GM12878 (cell line): ENCODE measurements at regions not wholly inside any gene's neighbourhood (a gene's known extent, or its start where the extent isn't known, plus 50 kb on each side); places are given as distances from the start of the nearest gene placed in this dataset.

ENCODE experiments used
- ATAC-seq: fragments of 200-7000 bp; cut with Tn5 transposase; 3 replicates; pipeline ENCODE4 v1.9.1; 2020; ENCODE audit warnings: mild to moderate bottlenecking, moderate library complexity
- BruUV-seq: library from RNA; stranded (reverse); fragments of 400-500 nt; replicated peaks from 2 replicates; lab custom pipeline; 2021; lab: Mats Ljungman, UMichigan
- CTCF ChIA-PET: fragments of 300-600 bp; sonication (Branson Sonifier 250); formaldehyde crosslinking; extraction: SDS; loops from one replicate; lab custom pipeline; 2021; ENCODE audit warnings: inconsistent platforms; lab: Yijun Ruan, JAX
- POLR2A ChIA-PET: fragments of 350-600 bp; formaldehyde crosslinking; extraction: SDS; loops from one replicate; lab custom pipeline; 2021; ENCODE audit warnings: inconsistent platforms; lab: Charles Lee
- RAD21 ChIA-PET: fragments of 300-600 bp; sonication (Branson Sonifier 250); formaldehyde crosslinking; loops from one replicate; lab custom pipeline; 2023; ENCODE audit warnings: antibody characterized with exemption; ENCODE audit not compliant: unreplicated experiment; lab: Charles Lee
- SMC1A ChIA-PET: fragments of 300-600 bp; sonication (Branson Sonifier 250); formaldehyde crosslinking; loops from one replicate; lab custom pipeline; 2023; ENCODE audit not compliant: unreplicated experiment, uncharacterized antibody; lab: Charles Lee
- DNase-seq: peaks from one replicate; pipeline ENCODE4 v3.0.0-alpha.2; 2011; ENCODE audit warnings: low read depth, low spot score
- FAIRE-seq: peaks from 3 replicates; lab custom pipeline; 2011; peaks lifted over from hg19 to GRCh38; lab: Jason Lieb, UNC
- H2AFZ ChIP-seq: 2 replicates; pipeline ENCODE4 v1.6.0; 2011; ENCODE audit warnings: low read depth, low read length, control low read depth; ENCODE audit not compliant: control insufficient read depth
- H3K27ac ChIP-seq: 2 replicates; pipeline ENCODE4 v1.5.1; 2011; ENCODE audit warnings: control low read depth; ENCODE audit not compliant: control insufficient read depth, insufficient read depth
- H3K27me3 ChIP-seq, 2 experiments: replicated peaks in 1 of 2; 2 replicates each; pipeline versions ENCODE4 v1.6.0 to v1.6.1; 2011; ENCODE audit warnings: low read length in 1 of 2; ENCODE audit not compliant: control insufficient read depth in 2 of 2, insufficient read depth in 2 of 2
- H3K36me3 ChIP-seq, 2 experiments: 2 replicates each; pipeline ENCODE4 v1.5.1; 2011; ENCODE audit warnings: low read length in 1 of 2; ENCODE audit not compliant: control insufficient read depth in 2 of 2, insufficient read depth in 2 of 2
- H3K4me1 ChIP-seq: 2 replicates; pipeline ENCODE4 v1.6.1; 2011; ENCODE audit warnings: mild to moderate bottlenecking, low read length, moderate library complexity, mixed read lengths; ENCODE audit not compliant: control insufficient read depth, insufficient read depth
- H3K4me2 ChIP-seq: 2 replicates; pipeline ENCODE4 v1.6.0; 2011; ENCODE audit warnings: control low read depth; ENCODE audit not compliant: control insufficient read depth, insufficient read depth
- H3K4me3 ChIP-seq: fragments of 200-600 bp; sonication (generic); 2 replicates; pipeline ENCODE4 v1.5.1; 2016
- H3K79me2 ChIP-seq: 2 replicates; pipeline ENCODE4 v1.6.0; 2011; ENCODE audit warnings: low read length; ENCODE audit not compliant: control insufficient read depth, insufficient read depth
- H3K9ac ChIP-seq: 2 replicates; pipeline ENCODE4 v1.8.0; 2011; ENCODE audit warnings: low read length, control low read depth, mixed read lengths; ENCODE audit not compliant: control insufficient read depth, insufficient read depth
- H3K9me3 ChIP-seq: replicated peaks from 3 replicates; pipeline ENCODE4 v1.5.1; 2011; ENCODE audit warnings: mild to moderate bottlenecking, low read length; ENCODE audit not compliant: control insufficient read depth, insufficient read depth
- H4K20me1 ChIP-seq: 2 replicates; pipeline ENCODE4 v1.6.0; 2011; ENCODE audit not compliant: control insufficient read depth, insufficient read depth
- BCL3 ChIP-seq: IDR thresholded peaks from 2 replicates; pipeline ENCODE4 v1.6.1; 2011; ENCODE audit warnings: borderline replicate concordance, low read depth, mild to moderate bottlenecking, moderate library complexity, low read length; ENCODE audit not compliant: insufficient read depth, poor library complexity, severe bottlenecking
- CBFB ChIP-seq: IDR thresholded peaks from 2 replicates; pipeline ENCODE4 v1.6.1; 2016; ENCODE audit warnings: antibody characterized with exemption, low read depth
- CTCF ChIP-seq, 3 experiments: IDR thresholded peaks in 2 of 3; conservative IDR thresholded peaks in 1 of 3; 2 replicates each; pipeline ENCODE4 v1.5.1; 2011; ENCODE audit warnings: low read depth in 3 of 3, low read length in 3 of 3, mild to moderate bottlenecking in 3 of 3, control low read depth in 2 of 3, moderate library complexity in 2 of 3, inconsistent platforms in 1 of 3, mixed read lengths in 1 of 3; ENCODE audit not compliant: control insufficient read depth in 2 of 3, insufficient read depth in 1 of 3; ENCODE audit errors: extremely low read depth in 1 of 3
- CUX1 ChIP-seq: IDR thresholded peaks from 2 replicates; pipeline ENCODE4 v1.6.1; 2012; ENCODE audit warnings: improper control_type of control experiment, low read depth, low read length; ENCODE audit not compliant: insufficient replicate concordance
- FOXM1 ChIP-seq: IDR thresholded peaks from 2 replicates; pipeline ENCODE4 v1.6.1; 2012; ENCODE audit warnings: low read depth, mild to moderate bottlenecking, inconsistent platforms, low read length, moderate library complexity
- HDAC2 ChIP-seq: fragments of 200-600 bp; sonication (generic); IDR thresholded peaks from 2 replicates; pipeline ENCODE4 v1.6.1; 2017
- NR2F1 ChIP-seq: fragments of 450-650 bp; conservative IDR thresholded peaks from 2 replicates; pipeline ENCODE4 v1.6.1; 2017; ENCODE audit warnings: mild to moderate bottlenecking
- PAX8 ChIP-seq: fragments of 450-650 bp; IDR thresholded peaks from 2 replicates; pipeline ENCODE4 v1.6.1; 2017; ENCODE audit warnings: mild to moderate bottlenecking, moderate library complexity
- PKNOX1 ChIP-seq: fragments of 450-650 bp; IDR thresholded peaks from 2 replicates; pipeline ENCODE4 v1.6.1; 2016; ENCODE audit warnings: mild to moderate bottlenecking
- POU2F2 ChIP-seq: IDR thresholded peaks from 3 replicates; pipeline ENCODE4 v1.6.1; 2011; ENCODE audit warnings: low read depth, mild to moderate bottlenecking, low read length, borderline replicate concordance
- SMARCA5 ChIP-seq: fragments of 450-650 bp; IDR thresholded peaks from 2 replicates; pipeline ENCODE4 v1.6.1; 2017; ENCODE audit warnings: mild to moderate bottlenecking
- SPI1 ChIP-seq: IDR thresholded peaks from 2 replicates; pipeline ENCODE4 v1.6.1; 2011; ENCODE audit warnings: low read depth, mild to moderate bottlenecking, low read length, moderate library complexity, borderline replicate concordance; ENCODE audit not compliant: insufficient read depth
- ZNF622 ChIP-seq: fragments of 450-650 bp; IDR thresholded peaks from 2 replicates; pipeline ENCODE4 v1.6.1; 2017; ENCODE audit warnings: mild to moderate bottlenecking, inconsistent platforms
- WGBS: methylation state at CpG from one replicate; pipeline ENCODE4 v1.1.6; 2016; ENCODE audit warnings: low lambda C conversion rate; ENCODE audit not compliant: insufficient replicate concordance, insufficient coverage; ENCODE audit errors: missing lambda C conversion rate; 5-methylcytosine and 5-hydroxymethylcytosine counted together
- in situ Hi-C: fragments of 300-500 bp; cut with MboI; formaldehyde crosslinking; loops from 9 replicates; pipeline ENCODE4 v1.14.3; 2018; ENCODE audit warnings: mixed read lengths
- intact Hi-C: fragments of 100-400 bp; cut with micrococcal nuclease; formaldehyde crosslinking; loops from one replicate; pipeline ENCODE4 v1.14.2; 2022; ENCODE audit not compliant: unreplicated experiment

GRCh38 chr14:97217111-97217885 is 420.1 kb downstream of the VRK1 start:
- ChIA-PET CTCF (interaction anchor here (1.4 kb wide), 1 partner anchor 22 kb away, joined by 3 read pairs; no protein-coding TSS in a partner anchor), RAD21 (no interaction called here), POLR2A (interaction anchor here (0.6 kb wide), 2 partner anchors 144 to 1696 kb away, joined by 3 to 6 read pairs; no protein-coding TSS in a partner anchor), SMC1A (no interaction called here)
- DNase-seq (no peak), ATAC-seq (no peak), FAIRE-seq (no peak)
- no TSS peak for BruUV-seq
- H3K9ac ChIP-seq: no peak overlapping the region
- H4K20me1 ChIP-seq: no peaks in the 10 kb centered on the region
- no peaks in the 10 kb centered on the region; the same call in 2 of the 3 replicates for H3K9me3 ChIP-seq
- 26% methylated on average over 12 of the region's 12 CpGs for WGBS
- in situ Hi-C loops (no loop called here), intact Hi-C loops (no loop called here)
- H3K4me2 ChIP-seq: no peak overlapping the region
- H3K4me1 ChIP-seq: no peaks in the 10 kb centered on the region
- no peak overlapping the region for H2AFZ ChIP-seq
- H3K27ac ChIP-seq: no peak overlapping the region
- no peak overlapping the region for H3K4me3 ChIP-seq
- H3K79me2 ChIP-seq: no peaks in the 10 kb centered on the region
- TF ChIP-seq FOXM1 (no peak), BCL3 (no peak), ZNF622 (no peak), PKNOX1 (no peak), PAX8 (no peak), CTCF (IDR thresholded peaks at IDR 0.05 in 2 of 3, conservative IDR thresholded peaks at IDR 0.05 in 1 of 3; ENCODE audit: control insufficient read depth in 2 of 3, extremely low read depth in 1 of 3, insufficient read depth in 1 of 3, low read depth in 3 of 3, low read length in 3 of 3) (no peak), CUX1 (no peak), CBFB (no peak), SPI1 (no peak), NR2F1 (no peak), SMARCA5 (no peak), HDAC2 (no peak), POU2F2 (no peak)
- peaks cover 0 to 4% of the 10 kb centered on the region in 2 experiments; a peak in 1 of 4 replicates for H3K27me3 ChIP-seq
- H3K36me3 ChIP-seq: no peaks in the 10 kb centered on the region
